ENCODE measurements at regions not wholly inside any gene's neighbourhood (a gene's known extent, or its start where the extent isn't known, plus 50 kb on each side); places are given as distances from the start of the nearest gene placed in this dataset.

DNA sequence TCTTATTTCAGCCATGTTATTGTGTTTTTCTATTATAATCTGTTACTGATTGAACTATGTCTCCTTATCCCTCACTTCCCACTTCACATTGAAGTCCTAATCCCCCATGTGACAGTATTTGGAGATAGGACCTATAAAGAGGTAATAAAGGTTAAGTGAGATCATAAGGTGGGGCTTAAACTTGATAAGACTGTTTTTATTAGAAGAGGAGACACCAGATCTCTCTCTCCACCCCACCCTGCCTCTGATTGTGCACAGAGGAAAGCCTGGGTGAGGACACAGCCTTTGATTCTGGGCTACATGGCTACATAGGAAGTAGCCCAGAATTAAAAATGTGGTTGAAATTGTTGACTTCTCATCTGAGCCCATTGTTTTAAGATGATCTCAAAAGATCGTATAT lies 414.7 kb downstream of the SLC16A7 start:
- TF ChIP-seq, protein P1, sequence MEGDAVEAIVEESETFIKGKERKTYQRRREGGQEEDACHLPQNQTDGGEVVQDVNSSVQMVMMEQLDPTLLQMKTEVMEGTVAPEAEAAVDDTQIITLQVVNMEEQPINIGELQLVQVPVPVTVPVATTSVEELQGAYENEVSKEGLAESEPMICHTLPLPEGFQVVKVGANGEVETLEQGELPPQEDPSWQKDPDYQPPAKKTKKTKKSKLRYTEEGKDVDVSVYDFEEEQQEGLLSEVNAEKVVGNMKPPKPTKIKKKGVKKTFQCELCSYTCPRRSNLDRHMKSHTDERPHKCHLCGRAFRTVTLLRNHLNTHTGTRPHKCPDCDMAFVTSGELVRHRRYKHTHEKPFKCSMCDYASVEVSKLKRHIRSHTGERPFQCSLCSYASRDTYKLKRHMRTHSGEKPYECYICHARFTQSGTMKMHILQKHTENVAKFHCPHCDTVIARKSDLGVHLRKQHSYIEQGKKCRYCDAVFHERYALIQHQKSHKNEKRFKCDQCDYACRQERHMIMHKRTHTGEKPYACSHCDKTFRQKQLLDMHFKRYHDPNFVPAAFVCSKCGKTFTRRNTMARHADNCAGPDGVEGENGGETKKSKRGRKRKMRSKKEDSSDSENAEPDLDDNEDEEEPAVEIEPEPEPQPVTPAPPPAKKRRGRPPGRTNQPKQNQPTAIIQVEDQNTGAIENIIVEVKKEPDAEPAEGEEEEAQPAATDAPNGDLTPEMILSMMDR (conservative IDR thresholded peaks at IDR 0.05; ENCODE audit: low read depth, low read length) = no peak
- no peak overlapping the region for H3K4me2 ChIP-seq
- no peak overlapping the region for H3K9ac ChIP-seq
- H3K27ac ChIP-seq = no peak overlapping the region
- H3K79me2 ChIP-seq (ENCODE audit: insufficient read depth, low read depth) = no peaks in the 10 kb centered on the region
- H3K4me3 ChIP-seq (IDR thresholded peaks at IDR 0.05; ENCODE audit: insufficient read depth, low read depth, low read length) = no peak overlapping the region
- H3K27me3 ChIP-seq (ENCODE audit: insufficient read depth, low read depth) = no peaks in the 10 kb centered on the region
- H4K20me1 ChIP-seq (ENCODE audit: insufficient read depth) = no peaks in the 10 kb centered on the region
- H3K4me1 ChIP-seq (ENCODE audit: low read depth, poor library complexity, severe bottlenecking) = no peaks in the 10 kb centered on the region
- no peaks in the 10 kb centered on the region for H3K36me3 ChIP-seq (ENCODE audit: insufficient read depth)
- no peak overlapping the region for H2AFZ ChIP-seq (ENCODE audit: low read depth)

DNA sequence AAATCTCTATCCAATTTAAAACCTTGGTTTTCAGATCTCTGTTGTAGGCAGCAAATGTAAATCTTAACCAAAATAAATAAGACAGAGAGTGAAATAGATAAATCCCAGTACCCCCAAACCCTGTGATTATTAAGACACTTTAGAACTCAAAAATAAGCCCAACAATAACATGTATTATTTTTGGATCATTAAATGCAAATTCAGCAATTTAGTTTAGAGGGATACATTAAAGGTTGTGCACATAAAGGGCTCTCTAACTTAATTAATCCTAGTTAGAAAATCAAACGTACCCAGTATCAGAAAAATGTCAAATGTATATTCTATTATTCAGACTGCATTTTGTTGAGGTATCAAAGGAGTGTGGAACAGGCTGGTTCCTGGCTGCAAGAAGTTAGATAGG lies 416.8 kb downstream of the SLC16A7 start:
- Histone ChIP-seq H3K27me3 (ENCODE audit: insufficient read depth, low read depth) (no peaks in the 10 kb centered on the region), H2AFZ (ENCODE audit: low read depth) (no peak overlapping the region), H3K79me2 (ENCODE audit: insufficient read depth, low read depth) (no peaks in the 10 kb centered on the region), H3K4me2 (no peak overlapping the region), H4K20me1 (ENCODE audit: insufficient read depth) (no peaks in the 10 kb centered on the region), H3K4me1 (ENCODE audit: low read depth, poor library complexity, severe bottlenecking) (no peaks in the 10 kb centered on the region), H3K27ac (no peak overlapping the region), H3K36me3 (ENCODE audit: insufficient read depth) (no peaks in the 10 kb centered on the region), H3K9ac (no peak overlapping the region), H3K4me3 (IDR thresholded peaks at IDR 0.05; ENCODE audit: insufficient read depth, low read depth, low read length) (no peak overlapping the region)
- TF ChIP-seq, protein P1 (conservative IDR thresholded peaks at IDR 0.05; ENCODE audit: low read depth, low read length) = no peak

DNA sequence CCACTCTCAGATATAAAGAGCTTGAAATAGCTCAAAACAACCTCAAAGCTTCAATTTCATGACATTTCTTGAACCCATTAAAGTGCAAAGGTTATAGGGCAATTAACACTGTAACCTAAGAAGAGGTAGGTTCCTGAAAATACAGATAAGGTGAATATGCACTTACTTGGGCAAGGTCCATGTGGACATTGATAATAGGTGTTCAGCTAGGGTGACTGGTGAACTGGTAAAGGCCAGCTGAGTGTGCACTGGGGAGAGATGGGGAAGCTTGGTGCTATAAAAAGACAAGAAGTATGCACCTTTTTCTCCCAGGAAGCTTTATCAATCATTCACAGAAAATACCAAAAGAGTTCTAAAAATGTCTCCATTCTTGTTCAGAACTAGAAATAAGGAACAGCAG lies 418.6 kb downstream of the SLC16A7 start:
- TF ChIP-seq, protein P1 (conservative IDR thresholded peaks at IDR 0.05; ENCODE audit: low read depth, low read length) = no peak
- Histone ChIP-seq H3K9ac (no peak overlapping the region), H3K4me3 (IDR thresholded peaks at IDR 0.05; ENCODE audit: insufficient read depth, low read depth, low read length) (no peak overlapping the region), H2AFZ (ENCODE audit: low read depth) (no peak overlapping the region), H3K4me1 (ENCODE audit: low read depth, poor library complexity, severe bottlenecking) (no peaks in the 10 kb centered on the region), H3K4me2 (no peak overlapping the region), H3K27me3 (ENCODE audit: insufficient read depth, low read depth) (no peaks in the 10 kb centered on the region), H3K79me2 (ENCODE audit: insufficient read depth, low read depth) (no peaks in the 10 kb centered on the region), H3K36me3 (ENCODE audit: insufficient read depth) (no peaks in the 10 kb centered on the region), H4K20me1 (ENCODE audit: insufficient read depth) (no peaks in the 10 kb centered on the region), H3K27ac (no peak overlapping the region)

DNA sequence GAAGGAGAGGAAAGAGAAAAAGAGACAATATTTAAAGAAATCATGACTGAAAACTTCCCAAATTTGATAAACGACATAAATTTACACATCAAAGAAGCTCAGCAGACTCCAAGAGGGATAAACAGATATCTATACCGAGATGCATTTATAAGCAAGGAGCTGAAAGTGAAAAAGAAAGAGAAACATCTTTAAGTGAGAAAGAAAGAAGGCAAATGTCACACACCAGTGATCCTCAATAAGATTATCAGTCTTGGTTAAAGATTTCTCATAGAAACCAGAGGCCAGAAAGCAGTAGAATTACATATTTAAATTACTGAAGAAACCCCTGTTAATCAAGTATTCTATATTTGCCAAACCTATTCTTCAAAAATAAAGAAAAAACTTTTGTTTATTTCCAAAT lies 424.2 kb downstream of the SLC16A7 start:
- H3K4me1 ChIP-seq (ENCODE audit: low read depth, poor library complexity, severe bottlenecking) = no peaks in the 10 kb centered on the region
- no peaks in the 10 kb centered on the region for H3K27me3 ChIP-seq (ENCODE audit: insufficient read depth, low read depth)
- no peak overlapping the region for H2AFZ ChIP-seq (ENCODE audit: low read depth)
- no peaks in the 10 kb centered on the region for H3K79me2 ChIP-seq (ENCODE audit: insufficient read depth, low read depth)
- H4K20me1 ChIP-seq (ENCODE audit: insufficient read depth) = no peaks in the 10 kb centered on the region
- TF ChIP-seq, protein P1 (conservative IDR thresholded peaks at IDR 0.05; ENCODE audit: low read depth, low read length) = no peak
- no peak overlapping the region for H3K27ac ChIP-seq
- no peaks in the 10 kb centered on the region for H3K36me3 ChIP-seq (ENCODE audit: insufficient read depth)
- H3K4me2 ChIP-seq = no peak overlapping the region
- H3K4me3 ChIP-seq (IDR thresholded peaks at IDR 0.05; ENCODE audit: insufficient read depth, low read depth, low read length) = no peak overlapping the region
- no peak overlapping the region for H3K9ac ChIP-seq

DNA sequence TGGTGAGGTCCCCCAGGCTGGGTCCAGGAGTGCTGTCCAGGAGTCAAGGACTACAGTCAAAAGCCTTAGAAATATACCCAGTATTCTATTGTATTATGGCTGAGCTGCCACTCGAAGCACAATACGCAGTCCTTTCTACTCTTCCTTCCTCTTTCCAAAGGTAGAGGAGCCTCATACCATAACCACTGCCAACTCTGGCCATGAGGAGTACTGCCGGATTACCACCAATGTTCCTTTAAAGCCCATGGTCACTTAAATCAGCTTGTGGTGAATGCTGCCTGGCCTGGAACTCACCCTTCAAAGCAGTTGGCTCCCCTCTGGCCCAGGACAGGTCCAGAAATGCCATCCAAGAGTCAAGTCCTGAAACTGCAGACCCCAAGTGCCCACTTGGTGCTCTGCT lies 425.4 kb downstream of the SLC16A7 start:
- TF ChIP-seq, protein P1 (conservative IDR thresholded peaks at IDR 0.05; ENCODE audit: low read depth, low read length) = no peak
- Histone ChIP-seq H2AFZ (ENCODE audit: low read depth) (no peak overlapping the region), H3K9ac (no peak overlapping the region), H3K4me2 (no peak overlapping the region), H3K27ac (no peak overlapping the region), H3K27me3 (ENCODE audit: insufficient read depth, low read depth) (no peaks in the 10 kb centered on the region), H4K20me1 (ENCODE audit: insufficient read depth) (no peaks in the 10 kb centered on the region), H3K4me1 (ENCODE audit: low read depth, poor library complexity, severe bottlenecking) (no peaks in the 10 kb centered on the region), H3K36me3 (ENCODE audit: insufficient read depth) (no peaks in the 10 kb centered on the region), H3K79me2 (ENCODE audit: insufficient read depth, low read depth) (no peaks in the 10 kb centered on the region), H3K4me3 (IDR thresholded peaks at IDR 0.05; ENCODE audit: insufficient read depth, low read depth, low read length) (no peak overlapping the region)
